NT2/D1 (cell line): ENCODE measurements at regions not wholly inside any gene's neighbourhood (a gene's known extent, or its start where the extent isn't known, plus 50 kb on each side); places are given as distances from the start of the nearest gene placed in this dataset.

Experiments used
- DNase-seq: peaks from one replicate; pipeline ENCODE4 v3.0.0-alpha.2; 2011; ENCODE audit warnings: low read depth, low spot score
- H3K27me3 ChIP-seq: 2 replicates; pipeline ENCODE4 v1.6.0; 2011; ENCODE audit warnings: mild to moderate bottlenecking; ENCODE audit not compliant: insufficient read length, insufficient read depth
- H3K36me3 ChIP-seq: 2 replicates; pipeline ENCODE4 v1.6.1; 2011; ENCODE audit warnings: mild to moderate bottlenecking, low read length, mixed read lengths; ENCODE audit not compliant: insufficient read depth, insufficient read length
- H3K4me1 ChIP-seq: 2 replicates; pipeline ENCODE4 v1.5.1; 2011; ENCODE audit not compliant: insufficient read depth, insufficient read length
- H3K4me3 ChIP-seq: 2 replicates; pipeline ENCODE4 v1.5.1; 2011; ENCODE audit warnings: low read depth; ENCODE audit not compliant: insufficient read length
- H3K9ac ChIP-seq: 2 replicates; pipeline ENCODE4 v1.6.0; 2011; ENCODE audit warnings: low read depth; ENCODE audit not compliant: insufficient read length
- H3K9me3 ChIP-seq: 2 replicates; pipeline ENCODE4 v1.5.1; 2011; ENCODE audit warnings: mild to moderate bottlenecking, low read length; ENCODE audit not compliant: insufficient read depth
- SUZ12 ChIP-seq: IDR thresholded peaks from 2 replicates; pipeline ENCODE4 v1.6.1; 2011; ENCODE audit not compliant: insufficient read length, insufficient read depth; ENCODE audit errors: extremely low read depth
- YY1 ChIP-seq: IDR thresholded peaks from 2 replicates; pipeline ENCODE4 v1.6.1; 2011; ENCODE audit not compliant: insufficient read length, insufficient read depth
- ZNF274 ChIP-seq: IDR thresholded peaks from 2 replicates; pipeline ENCODE4 v1.6.1; 2011; ENCODE audit warnings: mild to moderate bottlenecking, low read depth, low read length

- Histone ChIP-seq H3K27me3 (no peaks in the 10 kb centered on the region), H3K4me3 (no peak overlapping the region), H3K9ac (no peak overlapping the region), H3K9me3 (no peaks in the 10 kb centered on the region), H3K4me1 (no peaks in the 10 kb centered on the region), H3K36me3 (no peaks in the 10 kb centered on the region)
- no peak for TF ChIP-seq SUZ12
- DNase-seq: no peak
Measured at GRCh38 chr3:117097351-117097750, 387.8 kb downstream of the TUSC7 start.

GRCh38 chr3:117101697-117102096, 392.1 kb downstream of the TUSC7 start:
- Histone ChIP-seq H3K27me3 (no peaks in the 10 kb centered on the region), H3K9ac (no peak overlapping the region), H3K4me1 (no peaks in the 10 kb centered on the region), H3K4me3 (no peak overlapping the region), H3K9me3 (no peaks in the 10 kb centered on the region), H3K36me3 (no peaks in the 10 kb centered on the region)
- DNase-seq: no peak
- TF ChIP-seq SUZ12: no peak
- TF ChIP-seq YY1: no peak
- no peak for TF ChIP-seq ZNF274

GRCh38 chr3:117102426-117102825, 392.8 kb downstream of the TUSC7 start:
- Histone ChIP-seq H3K9me3 (no peaks in the 10 kb centered on the region), H3K4me3 (no peak overlapping the region), H3K36me3 (no peaks in the 10 kb centered on the region), H3K27me3 (no peaks in the 10 kb centered on the region), H3K9ac (no peak overlapping the region), H3K4me1 (no peaks in the 10 kb centered on the region)
- no peak for DNase-seq
- TF ChIP-seq YY1: no peak
- TF ChIP-seq ZNF274: no peak
- no peak for TF ChIP-seq SUZ12

GRCh38 chr3:117103675-117104074, 394.1 kb downstream of the TUSC7 start:
- no peak overlapping the region for H3K9ac ChIP-seq
- DNase-seq: no peak
- H3K4me1 ChIP-seq: no peaks in the 10 kb centered on the region
- no peaks in the 10 kb centered on the region for H3K36me3 ChIP-seq
- no peaks in the 10 kb centered on the region for H3K27me3 ChIP-seq
- TF ChIP-seq SUZ12: no peak
- peaks cover 6% of the 10 kb centered on the region; the same call in 1 of the 2 replicates for H3K9me3 ChIP-seq
- H3K4me3 ChIP-seq: no peak overlapping the region

GRCh38 chr3:117104381-117104780, 394.8 kb downstream of the TUSC7 start:
- peaks cover 6% of the 10 kb centered on the region; the same call in 1 of the 2 replicates for H3K9me3 ChIP-seq
- no peaks in the 10 kb centered on the region for H3K27me3 ChIP-seq
- H3K9ac ChIP-seq: no peak overlapping the region
- no peak overlapping the region for H3K4me3 ChIP-seq
- TF ChIP-seq SUZ12 (no peak), YY1 (no peak), ZNF274 (no peak)
- no peak for DNase-seq
- no peaks in the 10 kb centered on the region for H3K36me3 ChIP-seq
- no peaks in the 10 kb centered on the region for H3K4me1 ChIP-seq

- no peaks in the 10 kb centered on the region for H3K27me3 ChIP-seq
- no peak for TF ChIP-seq SUZ12
- no peak for TF ChIP-seq YY1
- no peak for TF ChIP-seq ZNF274
- H3K36me3 ChIP-seq: no peaks in the 10 kb centered on the region
- no peak overlapping the region for H3K4me3 ChIP-seq
- peak; percentile 62 for DNase-seq
- no peak overlapping the region for H3K9ac ChIP-seq
- peaks cover 6% of the 10 kb centered on the region; the same call in 1 of the 2 replicates for H3K9me3 ChIP-seq
- no peaks in the 10 kb centered on the region for H3K4me1 ChIP-seq
Measured at GRCh38 chr3:117104792-117105191, 395.2 kb downstream of the TUSC7 start.

DNA sequence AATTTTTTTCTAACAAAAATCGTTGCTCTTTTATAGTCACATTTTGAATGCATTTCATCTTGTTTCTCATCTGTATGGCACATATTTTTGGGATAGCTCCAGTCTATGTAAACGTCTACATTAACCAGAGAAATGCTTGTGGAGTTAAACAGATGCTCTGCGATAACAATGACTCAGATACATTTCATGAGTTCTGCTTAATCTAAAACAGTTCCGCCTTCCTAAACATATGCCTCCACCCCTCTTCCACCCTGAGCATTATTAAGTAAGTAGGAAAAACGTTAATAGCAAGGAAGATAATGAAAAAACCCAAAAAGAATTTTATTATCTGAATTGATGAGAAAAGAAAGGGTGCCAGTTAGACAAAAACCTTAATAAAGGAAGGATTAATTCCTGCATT, 396.1 kb downstream of the TUSC7 start:
- no peaks in the 10 kb centered on the region for H3K4me1 ChIP-seq
- no peak for DNase-seq
- H3K9ac ChIP-seq: no peak overlapping the region

GRCh38 chr3:117106396-117106795, 396.8 kb downstream of the TUSC7 start:
- TF ChIP-seq SUZ12 (no peak), ZNF274 (no peak), YY1 (no peak)
- no peaks in the 10 kb centered on the region for H3K36me3 ChIP-seq
- H3K4me3 ChIP-seq: no peak overlapping the region
- H3K27me3 ChIP-seq: no peaks in the 10 kb centered on the region
- no peak overlapping the region for H3K9ac ChIP-seq
- H3K9me3 ChIP-seq: peaks cover 6% of the 10 kb centered on the region; the same call in 1 of the 2 replicates
- H3K4me1 ChIP-seq: no peaks in the 10 kb centered on the region
- no peak for DNase-seq

More for the DNA sequence above, 396.1 kb downstream of the TUSC7 start:
- no peak overlapping the region for H3K4me3 ChIP-seq
- H3K36me3 ChIP-seq: no peaks in the 10 kb centered on the region
- H3K27me3 ChIP-seq: no peaks in the 10 kb centered on the region
- H3K9me3 ChIP-seq: peaks cover 6% of the 10 kb centered on the region; the same call in 1 of the 2 replicates
- TF ChIP-seq SUZ12 (no peak), ZNF274 (no peak), YY1 (no peak)
